ENCODE measurements at regions not wholly inside any gene's neighbourhood (a gene's known extent, or its start where the extent isn't known, plus 50 kb on each side); places are given as distances from the start of the nearest gene placed in this dataset.

GRCh38 chr5:106089073-106089472 is 1581.7 kb downstream of the EFNA5 start:
- no peak for TF ChIP-seq GATA2 (IDR thresholded peaks at IDR 0.05; ENCODE audit: low read depth, low read length)
- no peak for TF ChIP-seq GATA3 (IDR thresholded peaks at IDR 0.05; ENCODE audit: low read depth, low read length)
